GM21515 (cell line): ENCODE measurements at regions not wholly inside any gene's neighbourhood (a gene's known extent, or its start where the extent isn't known, plus 50 kb on each side); places are given as distances from the start of the nearest gene placed in this dataset.
"Not testable (repeated sequence)": the region's sequence is repeated elsewhere in the genome, so short reads cannot be mapped to it uniquely, and the experiment has no call there.

Experiments used
- ATAC-seq: cut with Tn5 transposase; IDR thresholded peaks from one replicate; pipeline ENCODE4 v1.9.1; 2021; ENCODE audit not compliant: unreplicated experiment

GRCh38 chr5:121064241-121064640 is 600.1 kb downstream of the PRR16 start:
- ATAC-seq: not testable (repeated sequence)

GRCh38 chr5:121086671-121087070 is 622.6 kb downstream of the PRR16 start:
- no peak for ATAC-seq

- no peak for ATAC-seq
Measured at GRCh38 chr5:121087560-121087959, 623.5 kb downstream of the PRR16 start.

GRCh38 chr5:121088341-121088740 is 624.2 kb downstream of the PRR16 start:
- ATAC-seq: no peak

GRCh38 chr5:121090822-121091221 is 626.7 kb downstream of the PRR16 start:
- no peak for ATAC-seq

- ATAC-seq: no peak
Measured at GRCh38 chr5:121100931-121101330, 636.8 kb downstream of the PRR16 start.

- ATAC-seq: no peak
Measured at GRCh38 chr5:121105921-121106320, 641.8 kb downstream of the PRR16 start.

DNA sequence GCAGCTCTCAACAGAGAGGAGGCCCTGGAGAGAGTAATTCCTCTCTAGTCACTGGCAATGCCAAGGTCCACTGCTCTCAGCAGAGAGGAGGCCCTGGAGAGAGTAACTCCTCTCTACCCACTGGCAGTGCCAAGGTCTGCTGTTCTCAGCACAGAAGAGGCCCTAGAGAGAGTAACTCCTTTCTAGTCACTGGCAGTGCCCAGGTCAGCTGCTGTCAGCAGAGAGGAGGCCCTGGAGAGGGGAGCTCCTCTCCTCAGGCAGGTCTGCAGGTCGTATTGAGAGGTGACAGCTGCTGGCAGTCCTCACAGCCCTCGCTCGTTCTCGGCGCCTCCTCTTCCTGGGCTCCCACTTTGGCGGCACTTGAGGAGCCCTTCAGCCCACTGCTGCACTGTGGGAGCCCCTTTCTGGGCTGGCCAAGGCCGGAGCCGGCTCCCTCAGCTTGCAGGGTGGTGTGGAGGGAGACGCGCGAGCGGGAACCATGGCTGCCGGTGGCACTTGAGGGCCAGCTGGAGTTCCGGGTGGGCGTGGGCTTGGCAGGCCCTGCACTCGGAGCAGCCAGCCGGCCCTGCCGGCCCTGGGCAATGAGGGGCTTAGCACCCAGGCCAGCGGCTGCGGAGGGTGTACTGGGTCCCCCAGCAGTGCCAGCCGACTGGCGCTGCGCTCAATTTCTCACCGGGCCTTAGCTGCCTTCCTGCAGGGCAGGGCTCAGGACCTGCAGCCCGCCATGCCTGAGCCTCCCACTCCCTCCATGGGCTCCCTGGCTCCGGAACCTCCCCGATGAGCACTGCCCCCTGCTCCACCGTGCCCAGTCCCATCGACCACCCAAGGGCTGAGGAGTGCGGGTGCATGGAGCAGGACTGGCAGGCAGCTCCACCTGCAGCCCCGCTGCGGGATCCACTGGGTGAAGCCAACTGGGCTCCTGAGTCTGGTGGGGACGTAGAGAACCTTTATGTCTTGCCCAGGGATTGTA is 642.9 kb downstream of the PRR16 start:
- not testable (repeated sequence) for ATAC-seq

DNA sequence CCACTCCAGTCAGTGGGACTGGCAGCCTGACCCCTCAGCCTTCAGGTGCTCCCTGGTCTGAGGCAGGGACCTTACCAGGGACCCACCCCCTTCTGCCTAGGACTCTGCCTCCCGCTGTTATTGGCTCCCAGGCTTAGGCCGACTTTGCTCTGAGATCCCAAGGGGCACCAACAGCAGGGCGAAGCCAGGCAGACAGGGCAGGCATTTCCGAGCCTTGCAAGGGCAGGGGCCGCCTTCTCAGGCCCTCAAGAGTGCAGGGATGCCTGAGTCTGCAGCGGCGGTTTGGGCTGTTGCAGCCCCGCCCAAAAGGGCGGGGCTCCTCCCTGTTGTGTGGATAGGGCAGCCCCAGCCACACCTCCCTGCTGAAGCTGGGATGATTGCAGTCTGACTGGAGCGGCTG is 644.6 kb downstream of the PRR16 start:
- ATAC-seq: no peak

- ATAC-seq: no peak
Measured at GRCh38 chr5:121109817-121110216, 645.7 kb downstream of the PRR16 start.

GRCh38 chr5:121121786-121122185 is 657.7 kb downstream of the PRR16 start:
- no peak for ATAC-seq

DNA sequence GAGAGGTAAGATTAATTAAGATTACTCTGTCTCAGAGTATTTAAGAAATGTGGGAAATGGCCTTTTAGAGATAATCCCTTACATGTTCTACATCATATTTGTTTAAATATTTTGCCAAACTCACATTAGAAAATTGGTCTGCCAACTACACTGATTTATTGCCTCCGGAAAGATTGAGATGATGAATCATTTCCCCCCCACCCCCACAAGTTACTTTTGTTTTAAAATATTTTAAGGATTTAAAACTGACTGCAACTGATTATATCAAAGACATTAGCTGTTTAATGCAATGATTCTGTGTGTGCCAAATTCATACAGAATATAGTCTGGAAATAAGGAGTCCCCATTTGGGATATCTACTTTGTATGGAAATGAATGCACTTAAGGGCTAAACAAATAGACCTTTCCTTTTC is 674.4 kb downstream of the PRR16 start:
- ATAC-seq: no peak

GRCh38 chr5:121138952-121139351 is 674.9 kb downstream of the PRR16 start:
- ATAC-seq: no peak

DNA sequence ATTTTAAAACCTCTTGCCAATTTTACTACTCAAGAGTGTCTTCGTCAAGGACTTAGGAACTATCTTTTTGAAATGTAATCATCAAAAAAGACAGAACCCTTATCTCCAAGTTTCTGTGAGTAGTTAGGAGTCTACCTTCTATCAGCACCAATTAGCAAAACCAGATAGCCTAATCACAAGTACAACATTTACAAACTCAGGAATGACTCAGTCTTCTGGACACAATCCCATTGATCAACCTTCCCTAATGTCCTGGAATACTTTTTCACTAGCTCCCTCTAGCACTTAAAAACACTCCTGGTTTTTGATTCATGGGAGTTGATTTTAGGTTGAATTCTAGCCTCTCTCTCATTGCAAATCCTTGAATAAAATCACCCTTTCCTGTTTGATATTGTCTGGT is 680.7 kb downstream of the PRR16 start:
- ATAC-seq: no peak

DNA sequence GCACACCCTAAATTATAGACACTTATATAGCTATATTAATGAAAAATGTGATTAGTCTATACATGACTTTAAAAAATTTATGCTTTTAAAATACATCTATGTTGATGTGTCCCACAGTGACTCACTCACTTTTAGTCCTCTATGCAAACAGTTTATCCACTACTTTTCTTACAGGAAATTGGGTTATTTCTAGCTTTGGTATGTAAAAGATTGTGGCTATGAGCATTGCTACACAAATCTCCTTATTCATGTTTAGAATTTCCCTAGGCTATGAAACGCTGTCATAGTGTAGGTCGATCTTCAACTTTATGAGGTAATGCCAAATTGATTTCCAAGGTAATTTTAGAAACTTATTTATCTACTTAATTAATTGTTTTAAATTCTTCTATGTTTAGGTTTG is 687.4 kb downstream of the PRR16 start:
- no peak for ATAC-seq

DNA sequence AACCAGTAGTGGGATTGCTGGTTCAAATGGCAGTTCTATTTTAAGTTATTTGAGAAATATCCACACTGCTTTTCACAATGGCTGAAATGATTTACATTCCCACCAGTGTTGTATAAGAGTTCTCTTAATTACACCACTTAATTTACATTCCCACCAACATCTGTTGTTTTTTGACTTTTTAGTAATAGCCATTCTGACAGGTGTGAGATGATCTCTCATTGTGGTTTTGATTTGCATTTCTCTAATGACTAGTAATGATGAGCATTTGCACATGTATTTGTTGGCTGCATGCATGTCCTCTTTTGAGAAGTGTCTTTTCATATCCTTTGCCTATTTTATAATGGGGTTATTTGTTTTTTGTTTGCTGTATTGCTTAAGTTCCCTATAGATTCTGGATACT is 688.3 kb downstream of the PRR16 start:
- no peak for ATAC-seq

DNA sequence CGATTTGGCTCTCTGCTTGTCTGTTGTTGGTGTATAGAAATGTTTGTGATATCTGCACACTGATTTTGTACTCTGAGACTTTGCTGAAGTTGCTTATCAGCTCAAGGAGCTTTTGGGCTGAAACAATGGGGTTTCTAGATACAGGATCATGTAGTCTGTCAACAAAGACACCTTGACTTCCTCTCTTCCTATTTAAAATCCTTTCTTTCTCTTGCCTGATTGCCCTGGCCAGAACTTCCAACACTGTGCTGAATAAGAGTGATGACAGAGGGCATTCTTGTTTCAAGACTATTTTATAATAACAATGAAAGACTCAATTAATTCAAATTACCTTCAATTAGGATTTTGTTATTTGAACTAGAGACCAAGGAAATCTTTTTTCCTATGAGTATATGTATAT is 692.5 kb downstream of the PRR16 start:
- ATAC-seq: no peak

- ATAC-seq: no peak
Measured at GRCh38 chr5:121158451-121158850, 693.2 kb upstream of the FTMT start.

- ATAC-seq: no peak
Measured at GRCh38 chr5:121160591-121160990, 691.1 kb upstream of the FTMT start.

DNA sequence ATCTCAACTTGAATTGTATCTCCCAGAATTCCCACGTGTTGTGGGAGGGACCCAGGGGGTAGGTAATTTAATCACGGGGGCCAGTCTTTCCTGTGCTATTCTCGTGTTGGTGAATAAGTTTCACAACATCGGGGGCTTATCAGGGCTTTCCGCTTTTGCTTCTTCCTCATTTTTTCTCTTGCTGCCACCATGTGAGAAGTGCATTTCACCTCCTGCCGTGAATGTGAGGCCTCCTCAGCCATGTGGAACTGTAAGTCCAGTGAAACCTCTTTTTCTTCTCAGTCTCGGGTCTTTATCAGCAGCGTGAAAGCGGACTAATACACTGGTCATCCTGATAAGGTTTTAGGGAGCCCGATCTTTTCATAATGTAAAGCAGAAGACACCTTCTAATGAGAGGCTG is 687.0 kb upstream of the FTMT start:
- no peak for ATAC-seq

DNA sequence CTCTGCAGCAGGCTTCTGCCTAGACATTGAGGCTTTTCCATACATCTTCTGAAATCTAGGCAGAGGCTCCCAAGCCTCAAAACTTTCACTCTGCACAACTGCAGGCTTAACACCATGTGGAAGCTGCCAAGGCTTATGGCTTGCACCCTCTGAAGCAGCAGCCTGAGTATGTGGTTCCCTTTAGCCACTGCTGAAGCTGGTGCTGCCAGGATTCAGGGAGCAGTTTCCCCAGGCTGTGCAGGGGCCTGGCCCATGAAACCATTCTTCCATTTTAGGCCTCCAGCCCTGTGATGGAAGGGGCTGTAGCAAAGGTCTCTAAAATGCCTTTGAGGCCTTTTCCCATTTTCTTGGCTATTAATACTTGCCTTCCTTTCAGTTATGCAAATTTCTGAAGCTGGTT is 680.3 kb upstream of the FTMT start:
- no peak for ATAC-seq

GRCh38 chr5:121171834-121172233 is 679.8 kb upstream of the FTMT start:
- no peak for ATAC-seq

DNA sequence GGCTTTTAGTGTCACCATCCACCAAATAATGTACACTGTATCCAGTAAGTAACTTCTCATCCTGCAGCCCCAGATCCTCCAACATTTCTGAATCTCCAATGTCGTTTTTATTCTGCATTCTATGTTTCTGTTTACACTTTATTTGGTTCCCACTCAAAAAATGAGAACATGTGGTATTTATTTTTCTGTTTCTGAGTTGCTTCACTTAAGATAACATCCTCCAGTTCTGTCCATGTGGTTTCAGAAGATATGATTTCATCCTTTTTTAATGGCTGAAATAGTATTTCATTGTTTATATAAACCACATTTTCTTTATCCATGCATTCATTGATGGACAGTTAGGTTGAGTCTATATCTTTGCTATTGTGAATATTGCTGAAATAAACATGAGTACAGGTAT is 677.3 kb upstream of the FTMT start:
- no peak for ATAC-seq
